GM18858 (cell line): ENCODE measurements at regions not wholly inside any gene's neighbourhood (a gene's known extent, or its start where the extent isn't known, plus 50 kb on each side); places are given as distances from the start of the nearest gene placed in this dataset.
"Not testable (repeated sequence)": the region's sequence is repeated elsewhere in the genome, so short reads cannot be mapped to it uniquely, and the experiment has no call there.

Experiments
- ATAC-seq: cut with Tn5 transposase; IDR thresholded peaks from one replicate; pipeline ENCODE4 v1.9.1; 2021; ENCODE audit not compliant: unreplicated experiment

GRCh38 chrX:94576367-94577004 is 902.5 kb downstream of the FAM133A start:
- ATAC-seq = no peak

- no peak for ATAC-seq
Measured at GRCh38 chrX:94600077-94600476, 926.1 kb downstream of the FAM133A start.

DNA sequence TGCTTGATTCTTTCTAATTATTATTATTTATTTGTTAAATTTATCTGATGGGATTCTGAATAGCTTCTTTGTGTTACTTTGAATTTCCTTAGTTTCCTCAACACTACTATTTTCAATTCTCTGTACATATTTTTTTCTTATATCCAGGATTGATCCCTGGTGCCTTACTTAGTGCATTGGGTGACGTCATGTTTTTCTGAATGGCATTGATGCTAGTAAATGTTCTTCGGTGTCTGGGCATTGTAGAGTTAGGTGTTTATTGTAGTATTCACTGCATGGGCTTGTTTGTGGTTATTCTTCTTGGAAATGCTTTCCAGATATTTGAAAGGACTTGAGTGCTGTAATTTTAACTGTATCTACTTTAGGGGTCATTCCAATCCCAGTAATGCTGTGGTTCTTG is 938.1 kb downstream of the FAM133A start:
- no peak for ATAC-seq

GRCh38 chrX:94633237-94633636 is 959.2 kb downstream of the FAM133A start:
- ATAC-seq = no peak

DNA sequence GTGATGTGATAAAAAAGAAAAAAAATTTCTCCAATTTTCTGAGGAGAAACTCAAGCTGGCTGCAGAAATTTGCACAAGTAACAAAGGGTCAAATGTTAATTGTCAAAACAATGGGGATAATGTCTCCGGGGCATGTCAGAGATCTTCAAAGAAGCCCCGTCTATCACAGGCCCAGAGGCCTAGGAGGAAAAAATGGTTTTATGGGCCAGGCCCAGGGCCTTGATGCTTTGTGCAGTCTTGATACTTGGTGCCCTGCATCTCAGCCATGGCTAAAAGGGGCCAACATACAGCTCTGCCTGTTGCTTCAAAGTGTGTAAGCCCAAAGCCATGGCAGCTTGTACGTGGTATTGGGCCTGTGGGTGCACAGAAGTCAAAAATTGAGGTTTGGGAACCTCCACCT is 961.0 kb downstream of the FAM133A start:
- no peak for ATAC-seq

- no peak for ATAC-seq
Measured at GRCh38 chrX:94645726-94646125, 971.7 kb downstream of the FAM133A start.

- ATAC-seq = no peak
Measured at GRCh38 chrX:94655180-94655579, 981.2 kb downstream of the FAM133A start.

- ATAC-seq = no peak
Measured at GRCh38 chrX:94662689-94663088, 988.7 kb downstream of the FAM133A start.

DNA sequence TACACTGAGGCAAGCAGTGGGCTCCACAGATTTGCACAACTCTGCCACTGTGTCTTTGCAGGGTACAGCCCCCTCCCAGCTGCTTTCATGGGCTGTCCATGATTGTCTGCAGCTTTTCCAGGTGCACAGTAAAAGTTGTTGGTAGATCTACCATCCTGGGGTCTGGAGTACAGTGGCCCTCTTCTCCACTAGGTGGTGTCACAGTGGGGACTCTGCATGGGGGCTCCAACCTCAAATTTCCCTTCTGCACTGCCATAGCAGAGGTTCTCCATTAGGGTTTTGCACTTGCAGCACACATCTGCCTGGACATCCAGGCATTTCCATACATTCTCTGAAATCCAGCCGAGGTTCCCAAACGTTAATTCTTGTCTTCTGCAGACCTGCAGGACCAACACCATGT is 1002.3 kb downstream of the FAM133A start:
- ATAC-seq = no peak

DNA sequence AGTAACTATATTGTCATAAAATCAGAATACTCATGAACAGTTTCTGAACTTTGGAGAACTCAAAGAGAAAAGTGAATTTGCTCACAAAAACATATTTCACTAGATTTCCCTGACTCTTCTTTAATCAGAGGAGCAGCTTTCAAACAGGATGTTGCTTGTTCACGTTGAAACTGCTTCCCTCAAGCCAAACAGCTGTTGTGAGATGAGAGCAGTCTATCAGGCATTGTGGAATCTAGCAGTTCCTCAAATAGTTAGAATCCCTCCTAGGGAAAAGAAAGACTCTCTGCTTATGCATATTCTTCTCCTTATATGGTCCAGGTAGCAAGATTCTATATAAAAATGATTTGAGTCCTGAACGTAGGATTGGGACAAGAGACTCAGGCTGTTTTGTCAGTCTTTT is 1012.1 kb downstream of the FAM133A start:
- ATAC-seq = no peak

DNA sequence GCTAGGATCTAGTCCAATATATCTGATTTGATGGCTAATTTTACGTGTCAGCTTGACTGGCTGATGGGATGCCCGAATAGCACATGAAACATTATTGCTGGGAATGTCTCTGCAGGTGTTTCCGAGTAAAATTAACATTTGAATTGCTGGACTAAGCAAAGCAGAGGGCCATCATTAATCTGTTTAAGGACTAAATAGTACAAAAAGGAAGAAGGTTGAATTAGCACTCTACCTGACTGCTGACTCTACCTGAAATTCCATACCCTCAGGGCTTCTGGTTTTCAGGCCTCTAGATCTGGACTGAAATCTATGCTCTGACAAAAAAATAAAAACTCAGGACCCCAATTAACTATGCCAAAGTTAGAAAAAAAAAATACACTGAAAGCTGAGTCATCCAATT is 1021.9 kb downstream of the FAM133A start:
- no peak for ATAC-seq

DNA sequence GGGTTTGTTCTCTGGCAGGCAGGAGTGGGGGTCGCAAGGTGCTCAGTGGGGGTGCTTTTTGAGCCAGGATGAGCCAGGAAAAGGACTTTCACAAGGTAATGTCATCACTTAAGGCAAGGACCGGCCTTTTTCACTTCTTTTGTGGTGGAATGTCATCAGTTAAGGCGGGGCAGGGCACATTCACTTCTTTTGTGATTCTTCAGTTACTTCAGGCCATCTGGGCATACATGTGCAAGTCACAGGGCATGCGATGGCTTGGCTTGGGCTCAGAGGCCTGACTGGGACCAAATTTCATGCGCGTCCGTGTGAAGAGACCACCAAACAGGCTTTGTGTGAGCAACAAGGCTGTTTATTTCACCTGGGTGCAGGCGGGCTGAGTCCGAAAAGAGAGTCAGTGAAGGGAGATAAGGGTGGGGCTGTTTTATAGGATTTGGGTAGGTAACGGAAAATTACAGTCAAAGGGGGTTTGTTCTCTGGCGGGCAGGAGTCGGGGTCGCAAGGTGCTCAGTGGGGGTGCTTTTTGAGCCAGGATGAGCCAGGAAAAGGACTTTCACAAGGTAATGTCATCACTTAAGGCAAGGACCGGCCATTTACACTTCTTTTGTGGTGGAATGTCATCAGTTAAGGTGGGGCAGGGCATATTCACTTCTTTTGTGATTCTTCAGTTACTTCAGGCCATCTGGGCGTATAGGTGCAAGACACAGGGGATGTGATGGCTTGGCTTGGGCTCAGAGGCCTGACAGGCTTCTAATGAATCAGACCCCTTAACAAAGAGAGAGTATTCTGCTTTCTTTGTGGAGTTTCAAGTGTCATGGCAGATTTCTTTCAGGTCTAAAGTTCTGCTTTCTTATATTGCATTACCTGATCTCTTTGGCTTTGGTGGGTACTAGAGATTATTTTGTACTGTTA is 1030.6 kb downstream of the FAM133A start:
- ATAC-seq = not testable (repeated sequence)

- ATAC-seq = no peak
Measured at GRCh38 chrX:94721386-94721785, 1047.4 kb downstream of the FAM133A start.

DNA sequence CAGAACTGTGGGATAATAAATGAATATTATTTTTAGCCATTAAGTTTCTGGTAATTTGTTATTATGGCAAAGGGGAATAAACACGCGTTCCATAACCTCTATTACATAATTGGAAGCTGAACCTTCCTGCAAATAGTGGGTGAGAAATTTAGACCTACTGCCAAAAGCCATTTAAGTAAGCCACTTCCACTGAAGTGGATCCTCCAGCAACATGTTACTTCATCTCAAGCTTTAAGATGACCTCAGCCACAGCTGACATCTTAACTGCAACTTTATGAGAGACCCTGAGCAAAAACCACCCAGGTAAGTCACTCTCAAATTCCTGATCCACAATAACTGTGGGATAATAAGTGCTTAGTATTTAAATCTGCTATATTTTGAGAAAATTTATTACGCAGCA is 1048.6 kb downstream of the FAM133A start:
- no peak for ATAC-seq

GRCh38 chrX:94742772-94743171 is 1068.8 kb downstream of the FAM133A start:
- no peak for ATAC-seq

DNA sequence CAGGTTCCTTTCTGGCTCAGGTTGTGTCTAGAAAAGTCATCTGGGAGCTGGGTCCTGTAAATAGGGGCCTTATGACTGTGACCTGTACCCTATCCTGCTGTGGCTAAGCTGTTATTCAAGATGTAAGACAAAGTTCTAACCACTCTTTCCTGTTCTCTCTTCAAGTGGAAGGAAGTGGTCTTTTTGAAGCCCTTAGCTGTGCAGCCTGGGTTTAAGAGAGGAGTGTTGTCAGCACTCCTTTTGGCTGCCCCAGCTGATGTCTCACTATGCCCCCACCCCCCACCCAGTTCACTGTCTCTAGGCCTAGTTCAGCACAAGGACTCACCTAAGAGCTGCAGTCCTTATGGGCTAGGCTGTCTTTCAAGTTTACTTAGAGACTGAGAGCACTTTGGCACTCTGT is 1069.5 kb downstream of the FAM133A start:
- no peak for ATAC-seq

DNA sequence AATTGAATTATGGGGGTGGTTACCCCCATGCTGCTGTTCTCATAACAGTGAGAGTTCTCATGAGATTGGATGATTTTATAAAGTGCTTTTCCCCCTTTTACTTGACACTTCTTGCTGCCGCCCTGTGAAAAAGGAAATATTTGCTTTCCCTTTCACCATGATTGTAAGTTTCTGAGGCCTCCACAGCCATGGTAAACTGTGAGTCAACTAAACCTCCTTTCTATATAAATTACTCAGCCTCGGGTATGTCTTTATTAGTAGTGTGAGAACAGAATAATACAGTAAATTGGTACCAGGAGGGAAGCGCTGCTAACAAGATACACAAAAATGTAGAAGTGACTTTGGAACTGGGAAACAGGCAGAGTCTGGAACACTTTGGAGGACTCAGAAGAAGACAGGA is 1070.8 kb downstream of the FAM133A start:
- no peak for ATAC-seq

GRCh38 chrX:94751611-94752010 is 1077.6 kb downstream of the FAM133A start:
- no peak for ATAC-seq

DNA sequence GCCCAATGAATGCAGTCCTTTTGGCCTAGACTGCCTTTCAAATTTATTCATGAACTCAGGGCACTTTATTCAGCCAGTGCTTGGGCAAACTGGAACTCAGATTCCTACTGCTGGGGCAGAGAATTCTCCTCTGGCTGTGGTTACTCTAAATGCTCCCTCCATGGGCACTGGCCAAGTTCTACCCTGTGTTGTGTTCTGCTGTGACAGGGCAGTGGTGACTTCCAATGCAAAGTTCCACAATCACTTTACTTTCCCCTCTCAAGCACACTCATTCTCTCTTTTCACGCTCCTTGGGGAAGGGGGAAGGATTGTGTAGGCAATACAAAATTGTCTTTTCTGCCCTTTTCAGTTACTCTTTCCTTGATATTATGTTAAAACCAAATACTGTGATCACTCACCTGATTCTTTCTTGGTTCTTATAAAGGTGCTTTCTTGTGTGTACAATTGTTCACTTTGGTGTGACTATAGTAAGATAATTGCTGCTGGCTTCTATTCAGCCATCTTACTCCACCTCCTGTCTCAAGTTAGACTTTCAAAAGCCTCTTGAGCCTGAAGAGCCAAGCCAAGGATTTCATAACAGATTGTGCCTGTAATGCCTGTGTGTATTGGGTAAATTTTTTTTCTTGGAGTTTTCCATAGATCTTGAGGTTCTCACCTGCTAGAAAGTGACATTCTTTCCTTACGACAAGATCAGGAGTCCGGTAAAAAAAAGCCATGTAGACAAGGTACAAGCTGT is 1078.6 kb downstream of the FAM133A start:
- no peak for ATAC-seq

DNA sequence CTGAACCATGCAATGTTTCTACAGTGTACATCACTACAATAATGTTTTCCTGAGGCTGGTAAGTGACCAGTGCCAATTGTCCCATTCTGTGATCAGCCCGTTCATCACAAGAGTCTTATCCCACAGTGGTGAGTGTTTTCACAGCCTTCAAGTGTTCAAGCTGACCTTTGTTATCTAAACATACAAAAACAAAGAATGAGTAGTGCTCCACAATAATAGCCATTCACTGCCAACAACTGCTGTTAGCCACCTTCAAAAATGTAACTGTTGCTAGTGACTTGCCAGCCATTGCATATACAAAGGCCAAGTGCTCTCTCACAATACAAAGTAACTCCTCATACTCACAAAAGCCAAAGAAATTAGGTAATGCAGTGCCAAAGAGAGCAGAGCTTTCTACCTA is 1084.1 kb downstream of the FAM133A start:
- ATAC-seq = no peak

- ATAC-seq = no peak
Measured at GRCh38 chrX:94775640-94776039, 1101.6 kb downstream of the FAM133A start.

DNA sequence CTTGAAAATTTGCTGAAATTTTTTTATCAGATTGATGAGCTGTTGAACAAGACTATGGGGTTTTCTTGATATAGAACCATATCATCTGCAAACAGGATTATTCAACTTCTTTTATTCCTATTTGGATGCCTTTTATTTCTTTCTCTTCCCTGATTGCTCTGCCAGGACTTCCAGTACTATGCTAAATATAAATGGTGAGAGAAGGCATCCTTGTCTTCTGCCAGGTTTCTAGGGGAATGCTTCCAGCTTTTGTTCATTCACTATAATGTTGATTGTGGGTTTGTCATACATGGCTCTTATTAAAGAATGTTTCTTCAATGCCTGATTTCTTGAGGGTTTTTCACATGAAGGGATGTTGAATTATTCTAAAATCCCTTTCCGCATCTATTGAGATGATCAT is 1139.5 kb downstream of the FAM133A start:
- no peak for ATAC-seq
